ENCODE measurements at regions not wholly inside any gene's neighbourhood (a gene's known extent, or its start where the extent isn't known, plus 50 kb on each side); places are given as distances from the start of the nearest gene placed in this dataset.
"Not testable (repeated sequence)": the region's sequence is repeated elsewhere in the genome, so short reads cannot be mapped to it uniquely, and the experiment has no call there.

- DNase-seq (ENCODE audit: low read depth) = no peak
These were observed 377.9 kb downstream of the PSAT1 start for GRCh38 chr9:78674874-78675273.

GRCh38 chr9:78676009-78676408, 379.1 kb downstream of the PSAT1 start:
- no peak for DNase-seq (ENCODE audit: low read depth)

DNA sequence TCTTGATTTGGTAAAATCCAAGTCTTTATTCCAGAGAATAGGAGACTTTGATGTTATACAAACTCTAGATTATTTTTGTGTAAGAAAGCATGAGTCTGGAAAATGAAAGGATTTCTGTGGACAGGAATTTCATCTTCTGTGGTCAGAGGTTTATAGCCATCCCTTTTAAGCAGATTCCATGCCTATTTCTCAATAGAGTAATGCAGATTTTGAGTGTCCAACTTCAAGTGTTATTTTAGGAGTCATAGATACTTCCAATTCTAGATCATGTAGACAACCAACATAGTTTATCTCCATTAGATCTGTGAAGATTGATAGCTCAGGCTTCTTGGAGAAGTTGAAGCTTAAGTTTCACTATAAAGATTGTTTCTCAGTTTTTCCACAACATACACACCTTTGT, 379.7 kb downstream of the PSAT1 start:
- DNase-seq (ENCODE audit: low read depth) = no peak

- no peak for DNase-seq (ENCODE audit: low read depth)
These were observed 380.4 kb downstream of the PSAT1 start for GRCh38 chr9:78677326-78677725.

- DNase-seq (ENCODE audit: low read depth) = no peak
These were observed 382.0 kb downstream of the PSAT1 start for GRCh38 chr9:78678877-78679276.

DNA sequence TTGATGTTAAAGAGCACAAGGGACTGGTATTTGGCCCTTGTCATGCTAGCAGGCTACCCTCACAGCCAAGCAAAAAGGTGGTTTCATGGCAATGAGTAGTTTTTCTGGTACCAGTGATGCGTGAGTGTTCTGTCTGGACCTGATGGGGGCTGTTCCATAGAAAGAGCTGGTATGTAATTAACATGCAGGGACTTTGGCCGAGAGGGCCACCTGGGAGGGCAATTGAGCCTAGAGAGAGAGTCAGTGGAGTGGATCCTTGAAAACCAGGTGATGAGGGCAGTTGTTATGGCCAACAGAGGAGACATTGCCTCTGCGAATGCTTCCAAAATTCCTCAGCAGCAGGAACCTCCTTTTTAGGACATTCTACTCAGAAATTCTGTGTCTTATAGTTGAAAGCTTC, 383.3 kb downstream of the PSAT1 start:
- no peak for DNase-seq (ENCODE audit: low read depth)

GRCh38 chr9:78682216-78682615, 385.3 kb downstream of the PSAT1 start:
- no peak for DNase-seq (ENCODE audit: low read depth)

DNA sequence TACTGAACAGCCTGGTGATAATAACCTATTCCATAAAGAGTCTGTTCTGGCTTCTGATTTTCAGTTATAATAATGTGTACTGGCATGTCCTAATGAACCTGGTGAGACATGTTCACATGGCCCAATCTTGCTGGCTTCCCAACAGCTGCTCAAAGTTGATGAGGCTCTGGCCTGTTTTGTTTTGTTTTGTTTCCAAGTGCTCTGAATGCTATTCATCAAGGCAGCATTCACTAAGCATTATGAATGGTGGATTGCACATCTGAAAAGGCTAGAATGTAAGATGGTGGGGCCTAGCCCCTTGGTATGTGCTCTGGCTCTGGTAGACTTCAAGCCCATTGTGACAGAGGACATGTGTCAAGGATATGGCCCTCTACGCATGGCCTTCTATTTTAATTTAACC, 388.5 kb downstream of the PSAT1 start:
- no peak for DNase-seq (ENCODE audit: low read depth)

DNA sequence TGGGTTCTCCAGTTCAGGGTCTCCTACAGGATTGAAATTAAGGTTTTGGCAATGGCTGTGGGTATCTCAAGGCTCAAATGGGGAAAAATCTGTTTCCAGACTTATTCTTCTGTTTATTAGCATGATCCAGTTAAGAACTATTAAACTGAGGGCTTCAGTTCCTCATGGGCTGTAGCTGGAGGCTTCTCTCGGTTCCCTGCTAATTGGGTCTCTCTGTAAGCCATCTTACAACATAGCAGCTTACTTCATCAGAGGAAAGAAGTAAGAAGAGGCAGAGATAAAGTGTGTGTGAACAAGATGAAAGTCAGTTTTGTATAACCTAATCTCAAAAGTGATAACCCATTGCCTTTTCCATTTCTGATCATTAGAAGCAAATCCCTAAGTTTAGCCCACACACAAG, 391.9 kb downstream of the PSAT1 start:
- no peak for DNase-seq (ENCODE audit: low read depth)

- DNase-seq (ENCODE audit: low read depth) = no peak
These were observed 394.6 kb downstream of the PSAT1 start for GRCh38 chr9:78691542-78691941.

GRCh38 chr9:78692871-78693270, 395.9 kb downstream of the PSAT1 start:
- DNase-seq (ENCODE audit: low read depth) = no peak

GRCh38 chr9:78694974-78695373, 398.0 kb downstream of the PSAT1 start:
- DNase-seq (ENCODE audit: low read depth) = no peak

DNA sequence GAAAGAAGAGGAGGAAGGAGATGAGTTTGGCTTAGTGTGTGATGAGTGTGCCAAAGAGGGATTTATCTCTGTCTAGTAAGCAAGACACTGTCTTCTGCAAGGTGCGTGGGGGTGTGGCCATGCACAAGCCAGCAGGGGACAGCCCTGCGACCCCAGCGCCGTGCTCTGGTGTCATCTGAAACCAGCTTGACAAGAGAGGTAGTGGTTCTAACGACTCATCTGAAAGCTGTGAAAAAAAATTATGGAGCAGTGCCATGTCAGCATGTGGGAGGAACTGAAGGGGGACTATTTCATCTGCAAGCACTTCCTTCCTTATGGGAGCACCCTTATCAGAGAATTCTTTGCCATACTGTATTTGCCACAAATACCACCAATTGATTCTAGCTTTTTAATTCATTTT, 398.6 kb downstream of the PSAT1 start:
- no peak for DNase-seq (ENCODE audit: low read depth)

DNA sequence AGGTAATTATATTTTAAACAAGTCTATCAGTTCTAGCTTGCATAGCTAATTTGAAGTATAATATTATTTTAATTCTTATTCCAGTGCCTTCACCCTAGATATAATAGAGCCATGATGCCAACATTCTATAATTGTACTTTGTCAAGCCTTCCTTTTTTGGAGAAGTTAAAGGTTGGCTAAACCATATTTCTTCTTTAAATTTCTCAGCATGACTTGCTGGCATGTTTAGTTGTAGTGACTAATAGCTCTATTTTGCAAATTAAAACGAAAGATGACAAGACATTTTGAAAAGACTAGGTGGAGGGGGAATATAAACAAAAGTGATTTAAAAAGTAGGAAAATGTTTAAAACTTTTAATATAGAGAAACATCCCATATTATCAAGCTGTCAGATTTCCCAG, 400.7 kb downstream of the PSAT1 start:
- no peak for DNase-seq (ENCODE audit: low read depth)

DNA sequence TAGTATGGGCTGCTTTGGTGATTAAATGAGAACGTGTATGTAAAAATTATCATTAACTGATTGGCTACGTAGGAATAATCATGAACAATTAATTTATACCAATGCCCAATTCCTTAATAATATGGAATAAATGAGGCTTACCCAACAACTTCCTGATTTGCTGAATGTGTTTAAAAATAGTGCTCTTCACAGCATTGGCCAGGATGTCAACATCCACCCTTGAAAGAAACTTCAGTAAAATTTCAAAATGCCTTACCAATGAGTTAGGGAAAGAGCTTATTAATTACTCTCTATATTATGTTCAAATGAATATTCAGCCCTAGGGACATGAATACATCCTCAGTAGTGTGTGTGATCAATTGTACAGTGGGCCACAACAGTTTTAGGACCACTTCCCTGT, 401.4 kb downstream of the PSAT1 start:
- no peak for DNase-seq (ENCODE audit: low read depth)

DNA sequence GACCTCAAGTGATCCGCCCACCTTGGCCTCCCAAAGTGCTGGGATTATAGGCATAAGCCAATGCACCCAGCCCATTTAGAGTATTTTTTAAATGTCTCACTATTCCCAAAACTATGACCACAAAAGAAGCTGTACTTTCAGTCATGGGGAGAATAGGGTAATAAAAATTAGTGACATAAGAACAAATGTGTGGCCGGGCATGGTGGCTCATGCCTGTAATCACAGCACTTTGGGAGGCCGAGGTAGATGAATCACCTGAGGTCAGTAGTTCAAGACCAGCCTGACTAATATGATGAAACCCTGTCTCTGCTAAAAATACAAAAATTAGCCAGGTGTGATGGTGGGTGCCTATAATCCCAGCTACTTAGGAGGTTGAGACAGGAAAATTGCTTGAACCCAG, 402.3 kb downstream of the PSAT1 start:
- not testable (repeated sequence) for DNase-seq (ENCODE audit: low read depth)

DNA sequence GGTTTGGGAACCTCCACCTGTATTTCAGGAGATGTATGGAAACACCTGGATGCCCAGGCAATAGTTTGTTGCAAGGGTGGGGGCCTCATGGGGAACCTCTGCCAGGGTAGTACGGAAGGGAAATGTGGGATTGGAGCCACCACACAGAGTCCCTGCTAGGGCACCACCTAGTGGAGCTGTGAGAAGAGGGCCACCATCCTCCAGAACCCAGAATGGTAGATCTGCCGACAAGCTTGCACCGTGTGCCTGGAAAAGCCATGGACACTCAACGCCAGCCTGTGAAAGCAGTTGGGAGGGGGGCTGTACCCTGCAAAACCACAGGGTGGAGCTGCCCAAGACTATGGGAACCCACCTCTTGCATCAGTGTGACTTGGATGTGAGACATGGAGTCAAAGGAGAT, 407.2 kb downstream of the PSAT1 start:
- not testable (repeated sequence) for DNase-seq (ENCODE audit: low read depth)

- no peak for DNase-seq (ENCODE audit: low read depth)
These were observed 410.2 kb downstream of the PSAT1 start for GRCh38 chr9:78707080-78707479.

- no peak for DNase-seq (ENCODE audit: low read depth)
These were observed 410.6 kb downstream of the PSAT1 start for GRCh38 chr9:78707481-78707991.

DNA sequence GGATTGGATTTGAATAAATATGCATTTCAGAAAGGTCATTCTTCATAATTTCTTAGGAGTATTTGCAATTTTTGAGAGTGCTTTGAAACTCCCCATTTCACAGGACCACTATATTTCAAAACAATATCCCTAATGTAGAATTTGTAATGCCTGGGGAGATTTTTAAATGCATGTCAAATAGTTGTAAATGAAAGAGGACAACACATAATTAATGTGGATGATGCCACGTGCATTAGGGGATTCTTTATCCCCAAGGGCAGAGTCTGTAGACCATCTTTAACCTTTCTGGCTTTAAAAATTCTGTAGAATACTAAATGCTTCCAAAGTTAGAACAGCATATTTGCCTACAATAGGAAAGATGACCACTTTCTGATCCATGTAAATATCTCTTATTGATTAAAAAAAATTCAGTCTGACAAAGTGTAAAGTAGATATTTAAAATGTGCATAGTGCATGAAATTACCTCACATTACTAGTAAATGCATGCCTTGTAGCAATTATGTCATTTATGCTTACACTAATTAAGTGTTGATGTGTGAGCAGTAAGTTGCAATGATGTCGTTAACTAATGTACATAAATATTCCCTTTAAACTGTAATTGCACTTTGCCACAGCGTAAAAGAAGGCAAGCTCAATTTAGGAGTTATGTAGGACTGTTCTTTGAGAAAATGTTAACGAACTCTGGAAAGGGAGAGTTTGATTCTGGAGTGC, 416.1 kb downstream of the PSAT1 start:
- no peak for DNase-seq (ENCODE audit: low read depth)

- DNase-seq (ENCODE audit: low read depth) = no peak
These were observed 416.9 kb downstream of the PSAT1 start for GRCh38 chr9:78713614-78714405.

DNA sequence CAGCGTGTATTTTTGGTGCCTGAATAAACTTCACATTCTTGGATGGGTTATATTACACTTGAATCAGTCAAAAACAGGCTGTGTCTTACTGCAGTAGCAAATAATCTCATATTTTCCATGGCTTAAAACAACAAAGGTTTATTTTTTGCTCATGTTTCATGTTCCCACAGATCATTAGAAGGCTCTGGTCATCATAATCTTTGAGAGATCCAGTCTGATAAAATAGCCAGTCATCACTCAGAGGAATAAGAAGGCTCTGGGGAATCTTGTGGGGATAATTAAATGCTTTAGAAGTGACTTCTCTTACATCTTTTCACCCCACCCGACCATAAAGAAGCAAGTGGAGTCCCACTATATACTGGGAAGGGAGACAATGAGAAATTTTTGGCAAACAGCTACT, 417.7 kb downstream of the PSAT1 start:
- no peak for DNase-seq (ENCODE audit: low read depth)

- DNase-seq (ENCODE audit: low read depth) = not testable (repeated sequence)
These were observed 422.1 kb downstream of the PSAT1 start for GRCh38 chr9:78719029-78719428.

- DNase-seq (ENCODE audit: low read depth) = no peak
These were observed 428.0 kb downstream of the PSAT1 start for GRCh38 chr9:78724896-78725295.

Measured in stimulated activated CD8-positive, alpha-beta memory T cell treated with anti-CD3 and anti-CD28 coated beads, Interleukin-15, amount 100 ng/mL, for 24 hours (primary cell).